ENCODE measurements at regions not wholly inside any gene's neighbourhood (a gene's known extent, or its start where the extent isn't known, plus 50 kb on each side); places are given as distances from the start of the nearest gene placed in this dataset.

DNA sequence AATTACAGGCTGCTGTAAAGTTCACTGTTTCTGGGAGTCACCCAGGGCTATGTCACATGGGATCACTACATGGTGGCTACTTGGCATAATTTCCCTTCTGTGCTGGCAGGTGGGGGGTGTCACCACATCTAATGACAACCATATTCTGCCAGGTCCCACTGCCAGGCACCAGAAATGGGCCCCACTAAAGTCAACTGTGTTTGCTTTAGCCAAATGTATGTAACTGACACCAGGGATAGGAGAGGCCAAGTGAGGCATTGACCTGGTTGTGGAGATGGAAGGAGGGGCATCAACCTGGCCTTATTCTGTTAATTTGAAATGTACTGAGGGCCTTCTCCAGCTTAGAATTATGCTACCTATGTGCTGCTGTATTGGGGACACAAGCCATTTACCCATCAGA, 370.6 kb upstream of the PROX1 start:
- ChIA-PET POLR2A (no interaction called here), CTCF (no interaction called here)
- no peaks in the 10 kb centered on the region for H3K36me3 ChIP-seq (ENCODE audit: insufficient read depth, low read length)
- no peak overlapping the region for H3K27ac ChIP-seq (ENCODE audit: low read depth in 1 of 2, low read length in 2 of 2)
- Mint-ChIP-seq H3K36me3 (ENCODE audit: low read depth) (no peaks in the 10 kb centered on the region), H3K27me3 (peaks cover 10% of the 10 kb centered on the region), H3K9me3 (no peaks in the 10 kb centered on the region), H3K4me3 (no peak overlapping the region), H3K27ac (no peak overlapping the region), H3K4me1 (ENCODE audit: low read depth) (no peaks in the 10 kb centered on the region)
- DNase-seq (no peak), ATAC-seq (ENCODE audit: poor library complexity) (no peak)
- no peak overlapping the region for H3K4me3 ChIP-seq (ENCODE audit: low read length)
- no peaks in the 10 kb centered on the region for H3K4me1 ChIP-seq (ENCODE audit: insufficient read depth, low read length)
- peaks cover 0 to 8% of the 10 kb centered on the region in 2 experiments for H3K27me3 ChIP-seq (ENCODE audit: control insufficient read depth in 1 of 2, insufficient read depth in 2 of 2, low read length in 2 of 2)
- intact Hi-C loops (cut with DNase I, micrococcal nuclease), result no loop called here
- no peaks in the 10 kb centered on the region for H3K9me3 ChIP-seq (ENCODE audit: control insufficient read depth in 1 of 2, insufficient read depth in 1 of 2, low read length in 2 of 2)
- no peak for TF ChIP-seq CTCF (IDR thresholded peaks at IDR 0.05)

DNA sequence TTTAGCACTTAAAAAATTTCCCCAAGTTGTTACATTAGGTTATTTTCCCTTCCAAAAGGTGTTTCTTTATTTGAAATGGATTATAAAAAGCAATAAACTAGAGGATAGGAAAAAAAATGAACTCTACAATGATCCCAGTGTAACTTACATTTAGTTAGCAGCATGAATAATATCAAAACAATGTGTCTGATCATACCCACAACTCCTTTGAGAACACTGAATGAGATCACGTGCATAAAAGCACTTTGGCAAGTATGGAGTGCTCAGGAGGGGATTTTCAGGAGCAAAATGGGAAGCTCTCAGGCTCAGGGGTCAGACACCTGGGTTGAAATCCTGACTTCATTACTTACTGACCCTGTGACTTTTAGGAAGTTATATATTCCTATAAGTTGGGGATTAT, 369.7 kb upstream of the PROX1 start:
- Histone ChIP-seq H3K9me3 (ENCODE audit: control insufficient read depth in 1 of 2, insufficient read depth in 1 of 2, low read length in 2 of 2) (no peaks in the 10 kb centered on the region), H3K27me3 (ENCODE audit: control insufficient read depth in 1 of 2, insufficient read depth in 2 of 2, low read length in 2 of 2) (peaks cover 0 to 8% of the 10 kb centered on the region in 2 experiments), H3K36me3 (ENCODE audit: insufficient read depth, low read length) (no peaks in the 10 kb centered on the region), H3K4me1 (ENCODE audit: insufficient read depth, low read length) (peaks cover 5% of the 10 kb centered on the region), H3K4me3 (ENCODE audit: low read length) (no peak overlapping the region), H3K27ac (ENCODE audit: low read depth in 1 of 2, low read length in 2 of 2) (no peak overlapping the region)
- Mint-ChIP-seq H3K4me1 (ENCODE audit: low read depth) (no peaks in the 10 kb centered on the region), H3K4me3 (no peak overlapping the region), H3K27me3 (peaks cover 10% of the 10 kb centered on the region), H3K36me3 (ENCODE audit: low read depth) (no peaks in the 10 kb centered on the region), H3K27ac (no peak overlapping the region), H3K9me3 (no peaks in the 10 kb centered on the region)
- CTCF ChIA-PET, result no interaction called here
- no peak for DNase-seq
- no peak for TF ChIP-seq CTCF (IDR thresholded peaks at IDR 0.05)
- intact Hi-C loops (cut with DNase I, micrococcal nuclease), result no loop called here
- no peak for ATAC-seq (ENCODE audit: poor library complexity)
- POLR2A ChIA-PET, result no interaction called here

DNA sequence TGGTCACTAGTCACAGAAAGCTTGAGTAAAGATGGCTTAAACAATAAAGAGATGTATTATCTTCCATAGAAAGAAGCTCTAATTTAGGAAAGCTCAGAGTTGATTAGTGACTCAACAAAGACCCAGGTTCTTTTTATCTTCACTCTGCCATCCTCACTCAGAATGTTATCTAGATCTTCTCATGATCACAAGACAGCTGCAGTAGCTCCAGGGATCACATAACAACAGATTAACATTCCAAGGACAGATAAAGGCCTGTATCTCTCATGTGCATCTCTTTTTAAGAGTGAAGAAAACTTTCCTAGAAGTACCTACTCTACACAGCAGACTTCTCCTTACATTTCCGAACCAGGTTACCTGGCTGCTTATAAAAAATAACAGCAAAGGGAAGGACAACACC, 368.7 kb upstream of the PROX1 start:
- H3K27ac Mint-ChIP-seq, result no peak overlapping the region
- H3K4me3 Mint-ChIP-seq, result no peak overlapping the region
- Histone ChIP-seq H3K36me3 (ENCODE audit: insufficient read depth, low read length) (no peaks in the 10 kb centered on the region), H3K27me3 (ENCODE audit: control insufficient read depth in 1 of 2, insufficient read depth in 2 of 2, low read length in 2 of 2) (peaks cover 0 to 8% of the 10 kb centered on the region in 2 experiments), H3K27ac (ENCODE audit: low read depth in 1 of 2, low read length in 2 of 2) (no peak overlapping the region), H3K4me3 (ENCODE audit: low read length) (no peak overlapping the region), H3K4me1 (ENCODE audit: insufficient read depth, low read length) (peaks cover 5% of the 10 kb centered on the region), H3K9me3 (ENCODE audit: control insufficient read depth in 1 of 2, insufficient read depth in 1 of 2, low read length in 2 of 2) (no peaks in the 10 kb centered on the region)
- ATAC-seq (ENCODE audit: poor library complexity), result no peak
- no peaks in the 10 kb centered on the region for H3K4me1 Mint-ChIP-seq (ENCODE audit: low read depth)
- ChIA-PET POLR2A (no interaction called here), CTCF (no interaction called here)
- H3K9me3 Mint-ChIP-seq, result no peaks in the 10 kb centered on the region
- no peaks in the 10 kb centered on the region for H3K36me3 Mint-ChIP-seq (ENCODE audit: low read depth)
- no peak for DNase-seq
- no peak for TF ChIP-seq CTCF (IDR thresholded peaks at IDR 0.05)
- peaks cover 10% of the 10 kb centered on the region for H3K27me3 Mint-ChIP-seq
- intact Hi-C loops (cut with DNase I, micrococcal nuclease), result no loop called here

Data from CD4-positive, alpha-beta T cell (primary cell).